H4 (cell line): ENCODE measurements at regions not wholly inside any gene's neighbourhood (a gene's known extent, or its start where the extent isn't known, plus 50 kb on each side); places are given as distances from the start of the nearest gene placed in this dataset.
"Not testable (repeated sequence)": the region's sequence is repeated elsewhere in the genome, so short reads cannot be mapped to it uniquely, and the experiment has no call there.

Experiments used
- DNase-seq: peaks from one replicate; pipeline ENCODE4 v3.0.0-alpha.2; 2015; ENCODE audit warnings: low spot score

GRCh38 chr6:144534180-144534579 is 249.0 kb downstream of the UTRN start:
- DNase-seq: no peak

GRCh38 chr6:144535630-144536029 is 250.5 kb downstream of the UTRN start:
- no peak for DNase-seq

GRCh38 chr6:144536079-144536478 is 250.9 kb downstream of the UTRN start:
- no peak for DNase-seq

GRCh38 chr6:144543006-144543871 is 258.1 kb downstream of the UTRN start:
- peak; percentile 47 for DNase-seq

GRCh38 chr6:144544266-144544830 is 259.2 kb downstream of the UTRN start:
- DNase-seq: no peak

GRCh38 chr6:144546807-144547206 is 261.7 kb downstream of the UTRN start:
- DNase-seq: no peak

GRCh38 chr6:144547409-144547808 is 262.3 kb downstream of the UTRN start:
- DNase-seq: no peak

GRCh38 chr6:144548536-144548935 is 263.4 kb downstream of the UTRN start:
- no peak for DNase-seq

- DNase-seq: no peak
Observed at GRCh38 chr6:144549837-144550747, 265.0 kb downstream of the UTRN start.

- no peak for DNase-seq
Observed at GRCh38 chr6:144551339-144551738, 266.2 kb downstream of the UTRN start.

- DNase-seq: no peak
Observed at GRCh38 chr6:144555066-144555465, 269.9 kb downstream of the UTRN start.

- peak; percentile 3 for DNase-seq
Observed at GRCh38 chr6:144559865-144560593, 274.9 kb downstream of the UTRN start.

GRCh38 chr6:144561455-144562043 is 276.4 kb downstream of the UTRN start:
- no peak for DNase-seq

GRCh38 chr6:144564202-144564601 is 279.1 kb downstream of the UTRN start:
- no peak for DNase-seq

GRCh38 chr6:144566868-144567615 is 281.9 kb downstream of the UTRN start:
- no peak for DNase-seq

GRCh38 chr6:144568241-144568640 is 283.1 kb downstream of the UTRN start:
- DNase-seq: no peak

GRCh38 chr6:144572541-144572940 is 287.4 kb downstream of the UTRN start:
- DNase-seq: not testable (repeated sequence)

GRCh38 chr6:144574796-144575195 is 289.7 kb downstream of the UTRN start:
- DNase-seq: no peak

- no peak for DNase-seq
Observed at GRCh38 chr6:144575327-144575726, 290.2 kb downstream of the UTRN start.

GRCh38 chr6:144576871-144577270 is 291.7 kb downstream of the UTRN start:
- no peak for DNase-seq
